AG04450 (cell line): ENCODE measurements at regions not wholly inside any gene's neighbourhood (a gene's known extent, or its start where the extent isn't known, plus 50 kb on each side); places are given as distances from the start of the nearest gene placed in this dataset.
"Not testable (repeated sequence)": the region's sequence is repeated elsewhere in the genome, so short reads cannot be mapped to it uniquely, and the experiment has no call there.

Experiments
- CTCF ChIA-PET: fragments of 300-600, 350-600 bp; formaldehyde crosslinking; extraction: SDS; loops from one replicate; lab custom pipeline; 2022; ENCODE audit warnings: antibody characterized with exemption, inconsistent platforms; lab: Charles Lee
- POLR2A ChIA-PET: fragments of 350-600 bp; formaldehyde crosslinking; extraction: SDS; loops from one replicate; lab custom pipeline; 2021; ENCODE audit warnings: antibody characterized with exemption, inconsistent platforms; lab: Yijun Ruan, JAX
- DNase-seq: peaks from one replicate; pipeline ENCODE4 v3.0.0-alpha.2; 2011; ENCODE audit warnings: low read depth, low spot score
- H3K27ac ChIP-seq: one replicate; pipeline ENCODE4 v1.5.1; 2012; ENCODE audit warnings: low read depth, low read length, control low read depth
- H3K27me3 ChIP-seq: one replicate; pipeline ENCODE4 v1.6.0; 2012; ENCODE audit warnings: low read length; ENCODE audit not compliant: control insufficient read depth, insufficient read depth
- H3K4me3 ChIP-seq: 2 replicates; pipeline ENCODE4 v1.5.1; 2011; ENCODE audit warnings: mild to moderate bottlenecking, low read depth, low read length, control low read depth
- H3K9me3 ChIP-seq: 2 replicates; pipeline ENCODE4 v1.5.1; 2012; ENCODE audit warnings: low read length; ENCODE audit not compliant: control insufficient read depth, insufficient read depth
- TF ChIP-seq, protein P1 (sequence below): IDR thresholded peaks from 2 replicates; pipeline ENCODE4 v1.5.1; 2011; ENCODE audit warnings: low read depth, low read length, control low read depth, inconsistent platforms

DNA sequence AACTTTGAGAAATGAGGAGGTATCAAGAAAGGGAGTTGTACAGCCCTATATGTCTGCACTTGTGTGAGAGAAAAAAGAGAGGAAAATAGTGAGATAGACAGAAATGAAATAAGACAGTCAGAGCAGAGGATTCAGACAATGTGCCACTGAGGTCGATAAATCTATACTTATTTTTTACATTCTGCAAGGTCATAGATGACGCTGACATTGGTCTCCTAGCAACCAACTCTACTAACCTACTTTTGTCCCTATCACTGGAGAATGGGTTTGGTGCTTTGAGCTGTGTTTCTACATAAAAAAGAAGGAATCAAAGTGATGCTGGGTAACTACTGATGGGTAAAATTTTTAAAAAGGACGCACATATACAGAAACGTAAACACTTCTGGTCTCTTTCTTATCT, 573.3 kb upstream of the RORB start:
- ChIA-PET CTCF (no interaction called here), POLR2A (no interaction called here)
- no peak for DNase-seq
- H3K27ac ChIP-seq: no peak overlapping the region
- H3K27me3 ChIP-seq: no peaks in the 10 kb centered on the region
- peaks cover 3% of the 10 kb centered on the region; the same call in 1 of the 2 replicates for H3K9me3 ChIP-seq
- no peak overlapping the region for H3K4me3 ChIP-seq
- TF ChIP-seq, protein P1, sequence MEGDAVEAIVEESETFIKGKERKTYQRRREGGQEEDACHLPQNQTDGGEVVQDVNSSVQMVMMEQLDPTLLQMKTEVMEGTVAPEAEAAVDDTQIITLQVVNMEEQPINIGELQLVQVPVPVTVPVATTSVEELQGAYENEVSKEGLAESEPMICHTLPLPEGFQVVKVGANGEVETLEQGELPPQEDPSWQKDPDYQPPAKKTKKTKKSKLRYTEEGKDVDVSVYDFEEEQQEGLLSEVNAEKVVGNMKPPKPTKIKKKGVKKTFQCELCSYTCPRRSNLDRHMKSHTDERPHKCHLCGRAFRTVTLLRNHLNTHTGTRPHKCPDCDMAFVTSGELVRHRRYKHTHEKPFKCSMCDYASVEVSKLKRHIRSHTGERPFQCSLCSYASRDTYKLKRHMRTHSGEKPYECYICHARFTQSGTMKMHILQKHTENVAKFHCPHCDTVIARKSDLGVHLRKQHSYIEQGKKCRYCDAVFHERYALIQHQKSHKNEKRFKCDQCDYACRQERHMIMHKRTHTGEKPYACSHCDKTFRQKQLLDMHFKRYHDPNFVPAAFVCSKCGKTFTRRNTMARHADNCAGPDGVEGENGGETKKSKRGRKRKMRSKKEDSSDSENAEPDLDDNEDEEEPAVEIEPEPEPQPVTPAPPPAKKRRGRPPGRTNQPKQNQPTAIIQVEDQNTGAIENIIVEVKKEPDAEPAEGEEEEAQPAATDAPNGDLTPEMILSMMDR: no peak

DNA sequence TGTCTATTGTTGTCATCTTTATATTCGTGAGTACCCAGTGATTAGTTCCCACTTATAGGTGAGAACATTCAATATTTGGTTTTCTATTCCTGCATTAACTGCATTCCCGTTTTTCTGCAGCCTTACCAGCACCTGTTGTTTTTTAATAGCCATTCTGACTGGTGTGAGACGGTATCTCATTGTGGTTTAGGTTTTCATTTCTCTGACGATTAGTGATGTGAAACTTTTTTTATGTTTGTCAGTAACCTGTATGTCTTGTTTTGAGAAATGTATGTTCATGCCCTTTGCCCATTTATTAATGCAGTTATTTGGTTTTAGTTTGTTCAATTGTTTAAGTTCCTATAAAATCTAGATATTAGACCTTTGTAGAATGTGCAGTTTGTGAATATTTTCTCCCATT, 546.0 kb upstream of the RORB start:
- H3K27me3 ChIP-seq: no peaks in the 10 kb centered on the region
- H3K4me3 ChIP-seq: no peak overlapping the region
- no peaks in the 10 kb centered on the region; the same call in 1 of the 2 replicates for H3K9me3 ChIP-seq
- H3K27ac ChIP-seq: no peak overlapping the region
- POLR2A ChIA-PET: no interaction called here
- no peak for DNase-seq
- CTCF ChIA-PET: no interaction called here
- TF ChIP-seq, protein P1: no peak

DNA sequence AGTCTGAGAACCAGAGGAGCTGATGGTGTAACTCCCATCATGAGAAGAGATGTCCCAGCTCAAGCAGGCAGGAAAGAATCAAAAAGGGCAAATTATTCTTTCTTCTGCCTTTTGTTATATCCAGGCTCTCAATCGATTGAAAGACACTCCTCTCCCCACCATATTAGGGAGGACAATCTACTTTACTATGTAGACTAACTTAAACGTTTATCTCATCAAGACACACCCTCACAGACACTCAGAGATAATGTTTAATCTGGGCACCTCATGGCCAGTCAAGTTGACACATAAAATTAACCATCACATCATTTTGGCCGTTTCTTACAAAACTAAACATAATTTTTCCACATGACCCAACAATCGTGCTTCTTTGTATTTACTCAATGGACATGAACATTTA, 534.3 kb upstream of the RORB start:
- Histone ChIP-seq H3K9me3 (no peaks in the 10 kb centered on the region), H3K4me3 (no peak overlapping the region), H3K27me3 (no peaks in the 10 kb centered on the region), H3K27ac (no peak overlapping the region)
- CTCF ChIA-PET: no interaction called here
- TF ChIP-seq, protein P1: no peak
- POLR2A ChIA-PET: no interaction called here
- DNase-seq: no peak

DNA sequence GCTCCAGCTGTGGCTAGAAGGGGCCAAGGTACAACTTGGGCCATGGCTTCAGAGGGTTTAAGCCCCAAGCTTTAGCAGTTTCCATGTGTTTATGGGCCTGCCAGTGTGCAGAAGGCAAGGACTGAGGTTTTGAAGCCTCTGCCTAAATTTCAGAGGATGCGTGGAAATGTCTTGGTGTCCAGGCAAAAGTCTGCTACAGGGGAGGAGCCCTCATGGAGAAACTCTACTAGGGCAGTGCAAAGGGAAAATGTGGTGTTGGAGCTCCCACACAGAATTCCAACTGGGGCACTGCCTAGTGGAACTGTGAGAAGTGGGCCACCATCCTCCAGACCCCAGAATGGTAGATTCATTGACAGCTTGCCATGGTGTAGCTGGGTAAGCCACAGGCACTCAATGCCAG, 527.2 kb upstream of the RORB start:
- CTCF ChIA-PET: no interaction called here
- TF ChIP-seq, protein P1: no peak
- no peak overlapping the region for H3K27ac ChIP-seq
- H3K4me3 ChIP-seq: no peak overlapping the region
- no peaks in the 10 kb centered on the region for H3K27me3 ChIP-seq
- H3K9me3 ChIP-seq: peaks cover 9% of the 10 kb centered on the region
- no peak for DNase-seq
- POLR2A ChIA-PET: no interaction called here

DNA sequence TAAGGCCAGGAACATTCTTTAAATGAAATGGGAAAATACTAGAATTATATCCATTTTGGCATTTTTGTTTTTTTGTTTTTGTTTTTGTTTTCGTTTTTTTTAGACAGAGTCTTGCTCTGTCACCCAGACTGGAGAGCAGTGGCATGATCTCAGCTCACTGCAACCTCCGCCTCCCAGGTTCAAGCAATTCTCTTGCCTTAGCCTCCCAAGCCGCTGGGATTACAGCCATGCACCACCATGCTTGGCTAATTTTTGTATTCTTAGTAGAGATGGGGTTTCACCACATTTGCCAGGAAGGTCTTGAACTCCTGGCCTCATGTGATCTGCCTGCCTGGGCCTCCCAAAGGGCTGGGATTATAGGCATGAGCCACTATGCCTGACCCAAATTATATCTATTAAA, 520.7 kb upstream of the RORB start:
- POLR2A ChIA-PET, CTCF ChIA-PET, H3K27ac ChIP-seq, DNase-seq, H3K4me3 ChIP-seq, H3K27me3 ChIP-seq: not testable (repeated sequence)
- peaks cover 12% of the 10 kb centered on the region for H3K9me3 ChIP-seq

DNA sequence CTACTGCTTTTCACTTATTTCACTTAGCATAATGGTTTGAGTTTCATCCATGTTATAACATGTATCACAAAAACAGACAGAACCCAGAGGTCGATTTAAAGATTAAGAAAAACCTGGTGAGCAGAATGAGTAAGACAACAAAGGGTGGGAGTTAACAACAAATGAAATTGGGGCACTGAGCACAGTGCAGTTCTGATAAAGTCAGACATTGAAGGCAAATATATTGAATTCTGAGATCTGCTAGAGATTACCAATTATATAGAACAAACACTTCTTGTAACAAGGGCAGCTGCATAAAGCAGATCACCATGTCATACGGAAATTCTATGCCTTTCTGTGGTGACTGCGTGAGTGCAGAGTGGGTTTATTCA, 517.3 kb upstream of the RORB start:
- Histone ChIP-seq H3K4me3 (no peak overlapping the region), H3K9me3 (peaks cover 24% of the 10 kb centered on the region), H3K27ac (no peak overlapping the region), H3K27me3 (no peaks in the 10 kb centered on the region)
- TF ChIP-seq, protein P1: no peak
- no peak for DNase-seq
- ChIA-PET CTCF (no interaction called here), POLR2A (no interaction called here)
